OCI-M2 (cell line): ENCODE measurements at regions not wholly inside any gene's neighbourhood (a gene's known extent, or its start where the extent isn't known, plus 50 kb on each side); places are given as distances from the start of the nearest gene placed in this dataset.
"Not testable (repeated sequence)": the region's sequence is repeated elsewhere in the genome, so short reads cannot be mapped to it uniquely, and the experiment has no call there.

Experiments used
- DNase-seq: peaks from one replicate; lab custom pipeline; 2025; ENCODE audit not compliant: unreplicated experiment; lab: John Stamatoyannopoulos, UW

GRCh38 chr6:10343320-10343719, 71.6 kb downstream of the TFAP2A start:
- no peak for DNase-seq

- DNase-seq: no peak
Observed at GRCh38 chr6:10341605-10342004, 73.3 kb downstream of the TFAP2A start.

GRCh38 chr6:10338151-10338550, 76.7 kb downstream of the TFAP2A start:
- DNase-seq: no peak

GRCh38 chr6:10337376-10337775, 77.5 kb downstream of the TFAP2A start:
- not testable (repeated sequence) for DNase-seq

- no peak for DNase-seq
Observed at GRCh38 chr6:10332111-10332510, 82.8 kb downstream of the TFAP2A start.

- DNase-seq: no peak
Observed at GRCh38 chr6:10331334-10331968, 83.4 kb downstream of the TFAP2A start.

- no peak for DNase-seq
Observed at GRCh38 chr6:10330515-10330914, 84.4 kb downstream of the TFAP2A start.

- DNase-seq: no peak
Observed at GRCh38 chr6:10323018-10323417, 91.9 kb downstream of the TFAP2A start.

- DNase-seq: no peak
Observed at GRCh38 chr6:10320291-10320690, 94.6 kb downstream of the TFAP2A start.

GRCh38 chr6:10316373-10316721, 98.5 kb downstream of the TFAP2A start:
- no peak for DNase-seq

- DNase-seq: no peak
Observed at GRCh38 chr6:10315658-10316372, 99.1 kb downstream of the TFAP2A start.

GRCh38 chr6:10315034-10315433, 99.8 kb downstream of the TFAP2A start:
- DNase-seq: no peak

GRCh38 chr6:10314163-10314955, 100.5 kb downstream of the TFAP2A start:
- DNase-seq: no peak

- DNase-seq: no peak
Observed at GRCh38 chr6:10313799-10314162, 101.1 kb downstream of the TFAP2A start.

GRCh38 chr6:10312445-10312844, 102.4 kb downstream of the TFAP2A start:
- no peak for DNase-seq

GRCh38 chr6:10311546-10312405, 103.1 kb downstream of the TFAP2A start:
- DNase-seq: not testable (repeated sequence)

GRCh38 chr6:10310826-10311225, 104.0 kb downstream of the TFAP2A start:
- DNase-seq: no peak

GRCh38 chr6:10310330-10310653, 104.6 kb downstream of the TFAP2A start:
- DNase-seq: no peak

GRCh38 chr6:10309457-10310329, 105.2 kb downstream of the TFAP2A start:
- DNase-seq: no peak

- no peak for DNase-seq
Observed at GRCh38 chr6:10307476-10307875, 107.4 kb downstream of the TFAP2A start.
